HEK293T (cell line): ENCODE measurements at regions not wholly inside any gene's neighbourhood (a gene's known extent, or its start where the extent isn't known, plus 50 kb on each side); places are given as distances from the start of the nearest gene placed in this dataset.

Experiments
- CTCF ChIA-PET: fragments of 350-600 bp; formaldehyde crosslinking; extraction: SDS; loops from one replicate; lab custom pipeline; 2021; ENCODE audit warnings: antibody characterized with exemption, inconsistent platforms; lab: Yijun Ruan, JAX
- POLR2A ChIA-PET: fragments of 350-600 bp; formaldehyde crosslinking; extraction: SDS; loops from one replicate; lab custom pipeline; 2020; ENCODE audit warnings: antibody characterized with exemption, inconsistent platforms; lab: Yijun Ruan, JAX
- DNase-seq: peaks from one replicate; pipeline ENCODE4 v3.0.0; 2012; ENCODE audit warnings: mixed read lengths; ENCODE audit errors: extremely low spot score
- ARNT ChIP-seq: fragments of 450-650 bp; IDR thresholded peaks from 2 replicates; pipeline ENCODE4 v1.6.1; 2017; ENCODE audit warnings: mild to moderate bottlenecking
- BHLHE40 ChIP-seq: fragments of 450-650 bp; IDR thresholded peaks from 2 replicates; pipeline ENCODE4 v1.6.1; 2016; ENCODE audit warnings: mild to moderate bottlenecking, moderate library complexity, borderline replicate concordance
- CTBP1 ChIP-seq: fragments of 450-650 bp; IDR thresholded peaks from 2 replicates; pipeline ENCODE4 v1.6.1; 2016; ENCODE audit warnings: borderline replicate concordance
- ELF4 ChIP-seq: fragments of 450-650 bp; IDR thresholded peaks from 2 replicates; pipeline ENCODE4 v1.6.1; 2017; ENCODE audit warnings: antibody characterized with exemption
- FOXA1 ChIP-seq: fragments of 450-650 bp; IDR thresholded peaks from 2 replicates; pipeline ENCODE4 v1.6.1; 2016; ENCODE audit warnings: mild to moderate bottlenecking
- FOXK2 ChIP-seq: fragments of 450-650 bp; IDR thresholded peaks from 2 replicates; pipeline ENCODE4 v1.6.1; 2016; ENCODE audit warnings: mild to moderate bottlenecking
- FOXM1 ChIP-seq: fragments of 450-650 bp; IDR thresholded peaks from 2 replicates; pipeline ENCODE4 v1.6.1; 2017; ENCODE audit warnings: mild to moderate bottlenecking, borderline replicate concordance
- HDGF ChIP-seq: fragments of 450-650 bp; IDR thresholded peaks from 2 replicates; pipeline ENCODE4 v1.6.1; 2017; ENCODE audit warnings: antibody characterized with exemption, borderline replicate concordance
- L3MBTL2 ChIP-seq: fragments of 450-650 bp; conservative IDR thresholded peaks from 2 replicates; pipeline ENCODE4 v1.6.1; 2016; ENCODE audit warnings: mild to moderate bottlenecking
- LEF1 ChIP-seq: fragments of 450-650 bp; IDR thresholded peaks from 2 replicates; pipeline ENCODE4 v1.6.1; 2017; ENCODE audit warnings: mild to moderate bottlenecking, borderline replicate concordance
- NFRKB ChIP-seq: fragments of 450-650 bp; IDR thresholded peaks from 2 replicates; pipeline ENCODE4 v1.6.1; 2016; ENCODE audit warnings: mild to moderate bottlenecking, moderate library complexity
- SP1 ChIP-seq: fragments of 450-650 bp; IDR thresholded peaks from 2 replicates; pipeline ENCODE4 v1.6.1; 2017
- SUZ12 ChIP-seq: fragments of 450-650 bp; IDR thresholded peaks from 2 replicates; pipeline ENCODE4 v1.6.1; 2016; ENCODE audit warnings: mild to moderate bottlenecking
- TARDBP ChIP-seq: fragments of 450-650 bp; IDR thresholded peaks from 2 replicates; pipeline ENCODE4 v1.6.1; 2016
- ZNF384 ChIP-seq: fragments of 450-650 bp; IDR thresholded peaks from 2 replicates; pipeline ENCODE4 v1.6.1; 2016
- TF ChIP-seq, protein P1 (sequence below): fragments of 450-650 bp; IDR thresholded peaks from 2 replicates; pipeline ENCODE4 v1.6.1; 2016

DNA sequence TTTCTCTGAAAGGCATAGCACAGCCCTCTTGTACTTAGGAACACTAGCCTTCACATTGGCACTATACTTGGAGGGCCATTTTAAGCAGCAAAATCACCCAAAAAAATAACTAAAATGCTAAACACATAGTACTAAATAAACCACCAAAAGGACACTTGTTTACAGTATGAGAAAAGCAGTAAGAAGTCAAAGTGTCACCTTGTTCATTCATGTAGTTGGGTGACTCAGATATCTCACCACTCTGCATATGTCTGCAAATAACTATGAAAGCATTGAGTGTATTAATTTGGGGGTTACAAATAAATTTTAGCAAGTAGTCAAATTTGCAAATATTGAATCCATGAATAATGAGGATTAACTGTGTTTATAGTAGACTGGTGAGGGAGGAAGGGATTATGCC, 107.6 kb downstream of the ELAPOR2 start:
- TF ChIP-seq TARDBP (no peak), ELF4 (no peak), FOXA1 (no peak), ZNF384 (no peak), HDGF (no peak), FOXK2 (no peak), SP1 (no peak)
- TF ChIP-seq, protein P1, sequence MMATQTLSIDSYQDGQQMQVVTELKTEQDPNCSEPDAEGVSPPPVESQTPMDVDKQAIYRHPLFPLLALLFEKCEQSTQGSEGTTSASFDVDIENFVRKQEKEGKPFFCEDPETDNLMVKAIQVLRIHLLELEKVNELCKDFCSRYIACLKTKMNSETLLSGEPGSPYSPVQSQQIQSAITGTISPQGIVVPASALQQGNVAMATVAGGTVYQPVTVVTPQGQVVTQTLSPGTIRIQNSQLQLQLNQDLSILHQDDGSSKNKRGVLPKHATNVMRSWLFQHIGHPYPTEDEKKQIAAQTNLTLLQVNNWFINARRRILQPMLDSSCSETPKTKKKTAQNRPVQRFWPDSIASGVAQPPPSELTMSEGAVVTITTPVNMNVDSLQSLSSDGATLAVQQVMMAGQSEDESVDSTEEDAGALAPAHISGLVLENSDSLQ: no peak
- ChIA-PET CTCF (no interaction called here), POLR2A (no interaction called here)
- no peak for DNase-seq

DNA sequence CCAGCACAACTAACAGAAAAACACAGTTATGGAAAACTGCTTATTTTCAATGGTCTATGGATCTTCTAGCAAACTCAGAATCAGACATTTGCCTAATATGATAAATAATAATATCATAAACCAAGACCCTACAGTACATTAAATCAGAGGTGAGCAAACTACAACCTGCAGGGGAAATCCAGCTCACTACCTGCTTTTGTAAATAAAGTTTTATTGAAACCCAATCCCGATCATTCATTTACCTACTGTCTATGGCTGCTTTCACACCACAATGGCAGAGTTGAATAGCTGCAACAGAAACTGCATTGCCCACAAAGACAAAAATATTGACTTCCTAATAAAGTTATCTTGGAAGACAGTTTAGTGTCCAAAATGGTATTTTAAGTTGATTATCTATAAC, 108.5 kb downstream of the ELAPOR2 start:
- ChIA-PET CTCF (no interaction called here), POLR2A (no interaction called here)
- DNase-seq: no peak
- TF ChIP-seq ELF4 (no peak), ZNF384 (no peak), FOXA1 (no peak), L3MBTL2 (no peak), ARNT (no peak), SUZ12 (no peak), SP1 (no peak), BHLHE40 (no peak), LEF1 (no peak), FOXM1 (no peak), TARDBP (no peak), CTBP1 (no peak), FOXK2 (no peak), NFRKB (no peak)
- TF ChIP-seq, protein P1: no peak

DNA sequence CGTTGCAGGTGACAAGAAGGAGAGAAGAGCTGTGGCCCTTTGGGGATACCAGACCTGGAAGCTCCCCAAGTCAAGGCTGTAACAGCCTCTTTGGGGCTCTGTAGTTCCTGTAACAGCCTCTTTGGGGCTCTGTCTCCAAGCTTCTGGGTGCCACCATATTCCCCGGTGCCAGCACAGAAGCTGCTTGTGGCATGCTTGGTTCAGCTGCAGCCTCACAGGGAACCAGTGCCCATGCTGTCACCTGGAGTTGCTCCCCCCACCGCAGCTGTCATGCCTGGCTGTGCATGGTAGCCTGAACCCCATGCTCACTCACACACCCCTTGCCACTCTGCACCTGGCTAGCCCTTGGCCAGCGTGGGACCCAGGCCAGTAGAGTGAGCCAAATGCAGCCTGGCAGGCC, 109.1 kb downstream of the ELAPOR2 start:
- TF ChIP-seq FOXK2: no peak
- TF ChIP-seq SP1: no peak
- TF ChIP-seq FOXA1: no peak
- TF ChIP-seq TARDBP: no peak
- no peak for TF ChIP-seq NFRKB
- no peak for TF ChIP-seq ZNF384
- TF ChIP-seq, protein P1: no peak
- no peak for TF ChIP-seq FOXM1
- no peak for DNase-seq
- ChIA-PET CTCF (no interaction called here), POLR2A (interaction anchor here (0.8 kb wide), 1 partner anchor 202 kb away, joined by 3 read pairs; the partner anchor contains the start of gene DMTF1)

DNA sequence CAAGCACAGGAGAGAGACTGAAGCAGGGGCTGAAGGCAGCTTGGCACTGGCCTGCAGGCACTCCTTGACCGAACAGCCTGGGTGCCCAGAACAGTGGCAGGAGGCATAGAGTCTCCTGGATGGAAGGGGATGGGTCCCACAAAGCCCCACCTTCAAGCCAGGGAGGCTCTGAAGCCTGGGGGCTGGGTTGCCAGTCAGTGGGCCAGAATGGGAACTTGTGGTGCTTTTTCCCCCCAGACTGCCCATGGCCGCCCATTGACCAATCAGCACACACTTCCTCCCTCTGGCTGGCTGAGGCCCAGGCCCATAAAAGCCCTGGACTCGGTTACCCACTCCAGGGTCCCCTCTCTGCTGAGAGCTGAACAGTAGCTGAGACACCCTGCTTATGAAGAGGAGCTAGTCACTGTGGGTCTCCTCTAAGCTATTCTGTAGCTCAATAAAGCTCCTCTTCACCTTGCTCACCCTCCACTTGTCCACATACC, 109.6 kb downstream of the ELAPOR2 start:
- TF ChIP-seq BHLHE40: no peak
- no peak for TF ChIP-seq FOXM1
- no peak for TF ChIP-seq ARNT
- TF ChIP-seq ZNF384: no peak
- no peak for TF ChIP-seq L3MBTL2
- no peak for TF ChIP-seq FOXA1
- TF ChIP-seq ELF4: no peak
- no peak for TF ChIP-seq SUZ12
- TF ChIP-seq NFRKB: no peak
- no peak for TF ChIP-seq CTBP1
- no peak for TF ChIP-seq LEF1
- TF ChIP-seq TARDBP: no peak
- TF ChIP-seq HDGF: no peak
- TF ChIP-seq SP1: no peak
- no peak for TF ChIP-seq FOXK2
- TF ChIP-seq, protein P1: no peak
- DNase-seq: no peak
- ChIA-PET CTCF (no interaction called here), POLR2A (interaction anchor here (0.8 kb wide), 1 partner anchor 202 kb away, joined by 3 read pairs; the partner anchor contains the start of gene DMTF1)

DNA sequence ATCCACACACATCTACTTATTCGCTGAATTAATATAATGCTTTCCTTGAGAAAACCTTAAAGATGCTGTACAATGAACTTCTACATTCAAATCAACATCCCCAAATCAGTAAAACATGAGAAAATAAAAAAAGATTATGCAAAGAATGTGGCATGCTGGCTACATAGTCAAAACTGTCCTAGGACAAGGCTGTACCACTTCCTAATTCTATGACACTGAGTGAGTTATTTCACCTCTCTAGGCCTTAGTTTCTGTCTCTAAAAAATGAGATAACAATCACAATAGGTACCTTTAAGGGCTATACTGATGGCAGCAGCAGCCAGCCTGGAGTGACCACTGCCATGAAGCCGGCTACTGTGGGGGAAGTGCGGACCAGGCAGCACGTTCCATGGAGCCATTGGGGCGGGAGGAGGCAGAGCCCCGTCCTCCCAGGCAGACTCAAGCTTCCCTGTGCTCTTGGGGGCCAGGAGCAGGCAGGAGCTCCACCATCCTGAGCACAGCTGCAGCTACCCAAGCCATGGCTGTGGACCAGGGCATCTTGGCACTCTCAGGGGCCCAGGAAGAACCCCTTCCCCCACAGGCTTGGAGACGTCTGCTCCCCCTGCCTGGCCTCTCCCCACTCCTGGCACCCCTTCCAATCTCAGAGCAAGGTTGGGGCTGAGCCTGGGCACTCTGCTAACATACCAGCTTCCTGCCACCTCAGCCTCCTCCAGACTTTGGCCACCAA, 110.2 kb downstream of the ELAPOR2 start:
- POLR2A ChIA-PET: interaction anchor here (0.8 kb wide), 1 partner anchor 203 kb away, joined by 3 read pairs; the partner anchor contains the start of gene DMTF1
- no peak for DNase-seq
- CTCF ChIA-PET: no interaction called here
- no peak for TF ChIP-seq ELF4
- TF ChIP-seq, protein P1: no peak
- TF ChIP-seq ARNT: no peak
- TF ChIP-seq L3MBTL2: no peak
- no peak for TF ChIP-seq NFRKB
- TF ChIP-seq LEF1: no peak
- TF ChIP-seq CTBP1: no peak
- TF ChIP-seq FOXK2: no peak
- no peak for TF ChIP-seq HDGF
- no peak for TF ChIP-seq SP1
- TF ChIP-seq TARDBP: no peak
- TF ChIP-seq FOXA1: no peak
- TF ChIP-seq SUZ12: no peak
- TF ChIP-seq FOXM1: no peak
- TF ChIP-seq ZNF384: no peak
- no peak for TF ChIP-seq BHLHE40
